Neural progenitor cell (in vitro differentiated cells): ENCODE measurements at regions not wholly inside any gene's neighbourhood (a gene's known extent, or its start where the extent isn't known, plus 50 kb on each side); places are given as distances from the start of the nearest gene placed in this dataset.

Experiments
- DNase-seq: peaks from one replicate; pipeline ENCODE4 v3.0.0-alpha.2; 2016; ENCODE audit warnings: low spot score
- H2AFZ ChIP-seq: fragments of 200-600 bp; sonication (generic); replicated peaks from 2 replicates; pipeline ENCODE4 v1.6.1; 2016; ENCODE audit warnings: antibody characterized with exemption
- H3F3A ChIP-seq: fragments of 200-600 bp; sonication (generic); 2 replicates; pipeline ENCODE4 v1.6.1; 2016; ENCODE audit warnings: antibody characterized with exemption, low read depth
- H3K27ac ChIP-seq: fragments of 200-600 bp; sonication (generic); 2 replicates; pipeline ENCODE4 v1.5.1; 2016; ENCODE audit warnings: mild to moderate bottlenecking
- H3K27me3 ChIP-seq: fragments of 200-600 bp; sonication (generic); 2 replicates; pipeline ENCODE4 v1.6.1; 2016; ENCODE audit warnings: mild to moderate bottlenecking, moderate library complexity
- H3K36me3 ChIP-seq: fragments of 200-600 bp; sonication (generic); 2 replicates; pipeline ENCODE4 v1.5.1; 2016
- H3K4me1 ChIP-seq: fragments of 200-600 bp; sonication (generic); 2 replicates; pipeline ENCODE4 v1.6.1; 2016; ENCODE audit warnings: mixed run types
- H3K4me2 ChIP-seq: fragments of 200-600 bp; sonication (generic); 2 replicates; pipeline ENCODE4 v1.6.1; 2016
- H3K4me3 ChIP-seq: fragments of 200-600 bp; sonication (generic); 2 replicates; pipeline ENCODE4 v1.5.1; 2016
- H3K79me2 ChIP-seq: fragments of 200-600 bp; sonication (generic); 2 replicates; pipeline ENCODE4 v1.6.1; 2016; ENCODE audit warnings: low read depth
- H3K9ac ChIP-seq: fragments of 200-600 bp; sonication (generic); 2 replicates; pipeline ENCODE4 v1.6.1; 2016
- H3K9me3 ChIP-seq: fragments of 200-600 bp; sonication (generic); 2 replicates; pipeline ENCODE4 v1.5.1; 2016; ENCODE audit warnings: low read depth
- H4K20me1 ChIP-seq: fragments of 200-600 bp; sonication (generic); 2 replicates; pipeline ENCODE4 v1.6.1; 2016; ENCODE audit warnings: low read depth
- H3K27ac Mint-ChIP-seq: 3 replicates; pipeline ENCODE4 v1.8.0; 2021; ENCODE audit warnings: mixed read lengths
- H3K27me3 Mint-ChIP-seq: 2 replicates; pipeline ENCODE4 v1.8.0; 2022; ENCODE audit warnings: low read depth, mild to moderate bottlenecking, inconsistent platforms, moderate library complexity, mixed read lengths; ENCODE audit not compliant: insufficient read depth
- H3K36me3 Mint-ChIP-seq: 3 replicates; pipeline ENCODE4 v1.8.0; 2021; ENCODE audit warnings: mixed read lengths
- H3K4me1 Mint-ChIP-seq: 3 replicates; pipeline ENCODE4 v1.8.0; 2021; ENCODE audit warnings: mixed read lengths
- H3K4me3 Mint-ChIP-seq: 3 replicates; pipeline ENCODE4 v1.8.0; 2021; ENCODE audit warnings: mild to moderate bottlenecking, moderate library complexity, mixed read lengths
- H3K9me3 Mint-ChIP-seq: 3 replicates; pipeline ENCODE4 v1.8.0; 2020; ENCODE audit warnings: mixed read lengths
- EZH2 ChIP-seq: fragments of 200-600 bp; sonication (generic); IDR thresholded peaks from 2 replicates; pipeline ENCODE4 v1.6.1; 2017; ENCODE audit warnings: antibody characterized with exemption, mild to moderate bottlenecking, moderate library complexity
- EZH2phosphoT487 ChIP-seq: fragments of 200-600 bp; sonication (generic); IDR thresholded peaks from 2 replicates; pipeline ENCODE4 v1.6.1; 2017; ENCODE audit warnings: antibody characterized with exemption
- TF ChIP-seq, protein P1 (sequence below): fragments of 200-600 bp; sonication (generic); IDR thresholded peaks from 2 replicates; pipeline ENCODE4 v1.5.1; 2017; ENCODE audit warnings: antibody characterized with exemption, mild to moderate bottlenecking

DNA sequence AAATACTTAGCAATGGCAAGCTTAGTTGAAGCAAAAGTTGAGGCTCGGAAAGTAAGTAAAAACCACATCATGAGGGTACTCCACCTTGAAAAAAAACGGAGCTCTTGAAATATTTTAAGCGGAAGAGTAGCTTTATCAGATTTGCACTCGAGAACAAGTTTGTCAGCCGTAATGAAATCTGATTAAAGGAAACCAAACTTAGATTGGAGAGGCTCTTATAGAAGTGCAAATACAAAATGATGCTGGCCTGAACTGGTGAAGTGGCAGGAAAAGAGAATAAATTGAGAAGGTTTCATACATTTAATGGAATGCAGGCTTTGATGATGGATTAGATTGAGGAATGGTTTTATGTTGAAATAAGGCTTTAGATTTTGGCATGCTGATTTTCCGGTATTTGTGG, 484.2 kb downstream of the PID1 start:
- H3K4me3 Mint-ChIP-seq = no peak overlapping the region

DNA sequence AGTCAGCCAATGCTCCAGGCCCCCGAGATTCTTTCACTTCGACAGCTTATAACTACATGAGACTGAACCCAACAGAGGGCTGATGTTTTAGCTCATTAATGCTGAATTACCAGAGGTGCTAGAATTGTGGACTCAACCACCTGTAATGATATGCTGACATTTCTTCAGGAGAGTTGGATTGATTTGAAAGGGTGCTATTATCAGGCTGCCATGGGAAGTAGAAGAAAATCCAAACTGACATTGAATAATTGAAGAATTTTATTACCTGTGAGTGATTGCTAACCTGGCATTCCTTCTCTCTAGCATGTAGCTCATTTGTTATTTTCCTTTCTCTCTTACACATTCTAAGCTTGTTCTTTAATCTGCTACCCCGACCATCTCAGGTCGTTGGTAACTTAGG, 488.8 kb downstream of the PID1 start:
- H3K36me3 ChIP-seq = no peaks in the 10 kb centered on the region
- no peaks in the 10 kb centered on the region for H3K4me1 ChIP-seq
- H3K79me2 ChIP-seq = no peaks in the 10 kb centered on the region
- Mint-ChIP-seq H3K36me3 (no peaks in the 10 kb centered on the region), H3K9me3 (no peaks in the 10 kb centered on the region), H3K4me1 (no peaks in the 10 kb centered on the region), H3K27me3 (peaks cover 7% of the 10 kb centered on the region), H3K27ac (no peak overlapping the region), H3K4me3 (no peak overlapping the region)
- peaks cover 56% of the 10 kb centered on the region for H3K27me3 ChIP-seq
- H3K9me3 ChIP-seq = no peaks in the 10 kb centered on the region
- no peak for TF ChIP-seq EZH2phosphoT487
- no peak for TF ChIP-seq EZH2
- TF ChIP-seq, protein P1, sequence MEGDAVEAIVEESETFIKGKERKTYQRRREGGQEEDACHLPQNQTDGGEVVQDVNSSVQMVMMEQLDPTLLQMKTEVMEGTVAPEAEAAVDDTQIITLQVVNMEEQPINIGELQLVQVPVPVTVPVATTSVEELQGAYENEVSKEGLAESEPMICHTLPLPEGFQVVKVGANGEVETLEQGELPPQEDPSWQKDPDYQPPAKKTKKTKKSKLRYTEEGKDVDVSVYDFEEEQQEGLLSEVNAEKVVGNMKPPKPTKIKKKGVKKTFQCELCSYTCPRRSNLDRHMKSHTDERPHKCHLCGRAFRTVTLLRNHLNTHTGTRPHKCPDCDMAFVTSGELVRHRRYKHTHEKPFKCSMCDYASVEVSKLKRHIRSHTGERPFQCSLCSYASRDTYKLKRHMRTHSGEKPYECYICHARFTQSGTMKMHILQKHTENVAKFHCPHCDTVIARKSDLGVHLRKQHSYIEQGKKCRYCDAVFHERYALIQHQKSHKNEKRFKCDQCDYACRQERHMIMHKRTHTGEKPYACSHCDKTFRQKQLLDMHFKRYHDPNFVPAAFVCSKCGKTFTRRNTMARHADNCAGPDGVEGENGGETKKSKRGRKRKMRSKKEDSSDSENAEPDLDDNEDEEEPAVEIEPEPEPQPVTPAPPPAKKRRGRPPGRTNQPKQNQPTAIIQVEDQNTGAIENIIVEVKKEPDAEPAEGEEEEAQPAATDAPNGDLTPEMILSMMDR = no peak
- H3K4me3 ChIP-seq = no peak overlapping the region
- no peaks in the 10 kb centered on the region for H4K20me1 ChIP-seq
- no peaks in the 10 kb centered on the region for H3F3A ChIP-seq
- H3K9ac ChIP-seq = no peak overlapping the region
- H3K27ac ChIP-seq = no peak overlapping the region
- H2AFZ ChIP-seq = no peak overlapping the region
- DNase-seq = no peak
- no peak overlapping the region for H3K4me2 ChIP-seq

More for the DNA sequence above, 484.2 kb downstream of the PID1 start:
- Mint-ChIP-seq H3K27me3 (no peaks in the 10 kb centered on the region), H3K36me3 (no peaks in the 10 kb centered on the region), H3K27ac (no peak overlapping the region), H3K9me3 (no peaks in the 10 kb centered on the region), H3K4me1 (no peaks in the 10 kb centered on the region)
- H3K4me2 ChIP-seq = no peak overlapping the region
- H3K27me3 ChIP-seq = peaks cover 11% of the 10 kb centered on the region
- no peak overlapping the region for H3K9ac ChIP-seq
- H3K4me1 ChIP-seq = no peaks in the 10 kb centered on the region
- no peak overlapping the region for H3K27ac ChIP-seq
- no peak overlapping the region for H3K4me3 ChIP-seq
- H3K9me3 ChIP-seq = no peaks in the 10 kb centered on the region
- H2AFZ ChIP-seq = no peak overlapping the region
- no peaks in the 10 kb centered on the region for H3F3A ChIP-seq
- H3K36me3 ChIP-seq = no peaks in the 10 kb centered on the region
- no peaks in the 10 kb centered on the region for H3K79me2 ChIP-seq
- DNase-seq = no peak
- TF ChIP-seq EZH2phosphoT487 = no peak
- TF ChIP-seq EZH2 = no peak
- TF ChIP-seq, protein P1 = no peak
- no peaks in the 10 kb centered on the region for H4K20me1 ChIP-seq

DNA sequence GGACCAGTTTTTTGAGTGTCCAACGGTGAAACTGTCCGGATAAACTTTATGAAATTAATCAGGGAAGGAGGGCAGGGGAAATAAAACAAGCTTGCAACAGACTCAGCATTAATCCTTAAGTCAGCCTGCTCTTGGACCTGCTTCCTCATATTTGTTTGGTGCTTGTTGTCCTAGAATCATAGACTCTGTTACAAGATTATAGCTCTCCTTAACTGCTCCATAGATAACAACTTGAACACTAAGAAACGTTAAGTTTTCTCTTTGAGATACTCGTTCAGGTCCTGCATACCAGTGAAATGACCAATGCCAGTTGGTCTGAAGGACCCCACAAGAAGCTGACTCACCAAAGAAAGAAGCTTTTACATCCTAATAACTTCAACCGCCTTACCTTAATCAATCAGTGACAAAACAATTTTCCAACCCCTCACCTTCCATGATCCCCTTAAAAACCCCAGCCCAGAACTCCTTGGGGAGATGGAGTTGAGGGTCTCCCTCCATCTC, 493.2 kb downstream of the PID1 start:
- H3K4me2 ChIP-seq = no peak overlapping the region

More for the DNA sequence above, 493.2 kb downstream of the PID1 start:
- no peaks in the 10 kb centered on the region for H3K9me3 ChIP-seq
- no peak overlapping the region for H3K27ac ChIP-seq
- peaks cover 9% of the 10 kb centered on the region for H3K27me3 Mint-ChIP-seq
- H3K79me2 ChIP-seq = no peaks in the 10 kb centered on the region
- H3K27me3 ChIP-seq = peaks cover 99% of the 10 kb centered on the region
- H3K9ac ChIP-seq = no peak overlapping the region
- H2AFZ ChIP-seq = no peak overlapping the region
- H4K20me1 ChIP-seq = no peaks in the 10 kb centered on the region
- no peaks in the 10 kb centered on the region for H3F3A ChIP-seq
- H3K36me3 Mint-ChIP-seq = no peaks in the 10 kb centered on the region
- no peak for DNase-seq
- H3K9me3 Mint-ChIP-seq = no peaks in the 10 kb centered on the region
- TF ChIP-seq, protein P1 = no peak
- TF ChIP-seq EZH2phosphoT487 (no peak), EZH2 (no peak)
- H3K4me1 Mint-ChIP-seq = no peaks in the 10 kb centered on the region
- no peaks in the 10 kb centered on the region for H3K36me3 ChIP-seq
- no peaks in the 10 kb centered on the region for H3K4me1 ChIP-seq
- H3K4me3 ChIP-seq = no peak overlapping the region
- no peak overlapping the region for H3K27ac Mint-ChIP-seq
- H3K4me3 Mint-ChIP-seq = no peak overlapping the region
